Prostate gland (tissue), 2 donors: ENCODE measurements at regions not wholly inside any gene's neighbourhood (a gene's known extent, or its start where the extent isn't known, plus 50 kb on each side); places are given as distances from the start of the nearest gene placed in this dataset.

Experiments used
- DNase-seq: peaks from one replicate; pipeline ENCODE4 v3.0.0-alpha.2; 2019; ENCODE audit warnings: low spot score
- H3K27ac ChIP-seq, 2 donors: fragments of 200-600 bp; sonication (generic); 2 replicates each; pipeline ENCODE4 v1.5.1; 2017 to 2019
- H3K27me3 ChIP-seq: fragments of 200-600 bp; sonication (generic); replicated peaks from 2 replicates; pipeline ENCODE4 v1.5.1; 2019; ENCODE audit not compliant: insufficient read depth
- H3K36me3 ChIP-seq, 2 donors: fragments of 200-600 bp; sonication (generic); 1 replicate in 1 of 2; 2 replicates in 1 of 2; pipeline versions ENCODE4 v1.5.1 to v1.8.1; 2017 to 2019
- H3K4me1 ChIP-seq: fragments of 200-600 bp; sonication (generic); replicated peaks from 2 replicates; pipeline ENCODE4 v1.5.1; 2019
- H3K4me3 ChIP-seq, 2 donors: fragments of 200-600 bp; sonication (generic); 2 replicates each; pipeline ENCODE4 v1.5.1; 2017 to 2019
- H3K9me3 ChIP-seq: fragments of 200-600 bp; sonication (generic); 2 replicates; pipeline ENCODE4 v1.5.1; 2017
- CTCF ChIP-seq, 4 experiments: fragments of 200-600 bp in 2 of 4; fragments of 450-650 bp in 2 of 4; sonication (generic) in 2 of 4; IDR thresholded peaks; 1 replicate in 3 of 4; 2 replicates in 1 of 4; pipeline ENCODE4 v1.5.1; 2016 to 2019; ENCODE audit warnings: antibody characterized with exemption in 4 of 4, mild to moderate bottlenecking in 2 of 4, moderate library complexity in 2 of 4
- POLR2A ChIP-seq: fragments of 450-650 bp; IDR thresholded peaks from one replicate; pipeline ENCODE4 v1.6.1; 2016; ENCODE audit warnings: antibody characterized with exemption, mild to moderate bottlenecking
- POLR2AphosphoS5 ChIP-seq: sonication (generic); formaldehyde crosslinking; IDR thresholded peaks from one replicate; pipeline ENCODE4 v1.6.1; 2017; ENCODE audit warnings: antibody characterized with exemption
- WGBS: methylation state at CpG from one replicate; pipeline ENCODE4 v1.1.5; 2018; 5-methylcytosine and 5-hydroxymethylcytosine counted together
- intact Hi-C: fragments of 100-400 bp; cut with DNase I; formaldehyde crosslinking; loops from one replicate; pipeline ENCODE4 v1.14.2; 2022

- Histone ChIP-seq H3K27ac (no peak overlapping the region), H3K27me3 (no peaks in the 10 kb centered on the region), H3K36me3 (no peaks in the 10 kb centered on the region), H3K9me3 (no peaks in the 10 kb centered on the region), H3K4me3 (no peak overlapping the region), H3K4me1 (no peaks in the 10 kb centered on the region)
- intact Hi-C loops = no loop called here
- no peak for DNase-seq
- TF ChIP-seq CTCF (IDR thresholded peaks at IDR 0.05) (no peak), POLR2AphosphoS5 (no peak), POLR2A (no peak)
- 70% methylated on average over 8 of the region's 8 CpGs for WGBS
Observed at GRCh38 chr10:3679950-3680629, 104.9 kb downstream of the KLF6 start.

GRCh38 chr10:3678629-3679227, 106.3 kb downstream of the KLF6 start:
- 93% methylated on average over 1 of the region's 1 CpG for WGBS
- Histone ChIP-seq H3K4me3 (no peak overlapping the region), H3K27ac (no peak overlapping the region), H3K4me1 (no peaks in the 10 kb centered on the region), H3K36me3 (no peaks in the 10 kb centered on the region), H3K27me3 (no peaks in the 10 kb centered on the region), H3K9me3 (no peaks in the 10 kb centered on the region)
- intact Hi-C loops = no loop called here
- no peak for DNase-seq
- TF ChIP-seq POLR2AphosphoS5 (no peak), CTCF (IDR thresholded peaks at IDR 0.05) (no peak), POLR2A (no peak)

GRCh38 chr10:3676564-3676963, 108.4 kb downstream of the KLF6 start:
- H3K27ac ChIP-seq = no peak overlapping the region
- no peak for DNase-seq
- intact Hi-C loops = no loop called here
- 41% methylated on average over 5 of the region's 5 CpGs for WGBS
- H3K36me3 ChIP-seq = no peaks in the 10 kb centered on the region
- H3K4me1 ChIP-seq = no peaks in the 10 kb centered on the region
- no peaks in the 10 kb centered on the region for H3K9me3 ChIP-seq
- H3K27me3 ChIP-seq = no peaks in the 10 kb centered on the region
- no peak overlapping the region for H3K4me3 ChIP-seq
- no peak for TF ChIP-seq POLR2AphosphoS5
- no peak for TF ChIP-seq CTCF (IDR thresholded peaks at IDR 0.05)
- TF ChIP-seq POLR2A = no peak

GRCh38 chr10:3672220-3672619, 112.8 kb downstream of the KLF6 start:
- H3K27ac ChIP-seq = no peak overlapping the region
- H3K27me3 ChIP-seq = no peaks in the 10 kb centered on the region
- H3K4me3 ChIP-seq = no peak overlapping the region
- H3K4me1 ChIP-seq = no peaks in the 10 kb centered on the region
- 86% methylated on average over 5 of the region's 5 CpGs for WGBS
- no peaks in the 10 kb centered on the region for H3K9me3 ChIP-seq
- no peak for DNase-seq
- H3K36me3 ChIP-seq = no peaks in the 10 kb centered on the region
- TF ChIP-seq POLR2AphosphoS5 = no peak
- intact Hi-C loops = no loop called here

GRCh38 chr10:3671386-3671955, 113.5 kb downstream of the KLF6 start:
- no peaks in the 10 kb centered on the region for H3K36me3 ChIP-seq
- 64% methylated on average over 13 of the region's 13 CpGs for WGBS

More at GRCh38 chr10:3671386-3671955, 113.5 kb downstream of the KLF6 start:
- H3K4me3 ChIP-seq = no peak overlapping the region
- intact Hi-C loops = no loop called here
- H3K4me1 ChIP-seq = no peaks in the 10 kb centered on the region
- H3K9me3 ChIP-seq = no peaks in the 10 kb centered on the region
- H3K27me3 ChIP-seq = no peaks in the 10 kb centered on the region
- no peak overlapping the region for H3K27ac ChIP-seq
- DNase-seq = no peak
- TF ChIP-seq POLR2AphosphoS5 = no peak
- TF ChIP-seq CTCF (IDR thresholded peaks at IDR 0.05) = no peak
- TF ChIP-seq POLR2A = no peak
